ENCODE measurements at regions not wholly inside any gene's neighbourhood (a gene's known extent, or its start where the extent isn't known, plus 50 kb on each side); places are given as distances from the start of the nearest gene placed in this dataset.

DNA sequence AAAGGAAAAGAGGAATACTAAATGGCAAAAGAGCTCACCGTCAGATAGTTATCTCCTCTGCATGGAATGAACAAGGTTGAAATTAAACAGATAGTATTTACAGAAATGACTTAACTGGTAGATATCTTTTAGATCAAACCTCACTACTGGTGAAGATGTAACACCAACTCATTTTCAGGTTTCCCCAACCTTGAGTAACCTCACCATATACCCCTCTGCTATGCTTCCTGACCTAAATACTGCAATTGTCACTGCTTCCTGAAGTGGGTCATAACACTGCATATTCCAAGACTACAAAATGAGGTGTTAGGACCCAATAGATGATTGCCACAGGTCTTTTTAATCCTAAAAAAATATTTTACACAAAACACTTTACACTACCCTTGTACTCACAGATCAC is 76.3 kb upstream of the PLEKHA5 start:
- TF ChIP-seq, protein P1, sequence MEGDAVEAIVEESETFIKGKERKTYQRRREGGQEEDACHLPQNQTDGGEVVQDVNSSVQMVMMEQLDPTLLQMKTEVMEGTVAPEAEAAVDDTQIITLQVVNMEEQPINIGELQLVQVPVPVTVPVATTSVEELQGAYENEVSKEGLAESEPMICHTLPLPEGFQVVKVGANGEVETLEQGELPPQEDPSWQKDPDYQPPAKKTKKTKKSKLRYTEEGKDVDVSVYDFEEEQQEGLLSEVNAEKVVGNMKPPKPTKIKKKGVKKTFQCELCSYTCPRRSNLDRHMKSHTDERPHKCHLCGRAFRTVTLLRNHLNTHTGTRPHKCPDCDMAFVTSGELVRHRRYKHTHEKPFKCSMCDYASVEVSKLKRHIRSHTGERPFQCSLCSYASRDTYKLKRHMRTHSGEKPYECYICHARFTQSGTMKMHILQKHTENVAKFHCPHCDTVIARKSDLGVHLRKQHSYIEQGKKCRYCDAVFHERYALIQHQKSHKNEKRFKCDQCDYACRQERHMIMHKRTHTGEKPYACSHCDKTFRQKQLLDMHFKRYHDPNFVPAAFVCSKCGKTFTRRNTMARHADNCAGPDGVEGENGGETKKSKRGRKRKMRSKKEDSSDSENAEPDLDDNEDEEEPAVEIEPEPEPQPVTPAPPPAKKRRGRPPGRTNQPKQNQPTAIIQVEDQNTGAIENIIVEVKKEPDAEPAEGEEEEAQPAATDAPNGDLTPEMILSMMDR (IDR thresholded peaks at IDR 0.05; ENCODE audit: insufficient read depth, low read length): no peak
- TF ChIP-seq, protein P2, sequence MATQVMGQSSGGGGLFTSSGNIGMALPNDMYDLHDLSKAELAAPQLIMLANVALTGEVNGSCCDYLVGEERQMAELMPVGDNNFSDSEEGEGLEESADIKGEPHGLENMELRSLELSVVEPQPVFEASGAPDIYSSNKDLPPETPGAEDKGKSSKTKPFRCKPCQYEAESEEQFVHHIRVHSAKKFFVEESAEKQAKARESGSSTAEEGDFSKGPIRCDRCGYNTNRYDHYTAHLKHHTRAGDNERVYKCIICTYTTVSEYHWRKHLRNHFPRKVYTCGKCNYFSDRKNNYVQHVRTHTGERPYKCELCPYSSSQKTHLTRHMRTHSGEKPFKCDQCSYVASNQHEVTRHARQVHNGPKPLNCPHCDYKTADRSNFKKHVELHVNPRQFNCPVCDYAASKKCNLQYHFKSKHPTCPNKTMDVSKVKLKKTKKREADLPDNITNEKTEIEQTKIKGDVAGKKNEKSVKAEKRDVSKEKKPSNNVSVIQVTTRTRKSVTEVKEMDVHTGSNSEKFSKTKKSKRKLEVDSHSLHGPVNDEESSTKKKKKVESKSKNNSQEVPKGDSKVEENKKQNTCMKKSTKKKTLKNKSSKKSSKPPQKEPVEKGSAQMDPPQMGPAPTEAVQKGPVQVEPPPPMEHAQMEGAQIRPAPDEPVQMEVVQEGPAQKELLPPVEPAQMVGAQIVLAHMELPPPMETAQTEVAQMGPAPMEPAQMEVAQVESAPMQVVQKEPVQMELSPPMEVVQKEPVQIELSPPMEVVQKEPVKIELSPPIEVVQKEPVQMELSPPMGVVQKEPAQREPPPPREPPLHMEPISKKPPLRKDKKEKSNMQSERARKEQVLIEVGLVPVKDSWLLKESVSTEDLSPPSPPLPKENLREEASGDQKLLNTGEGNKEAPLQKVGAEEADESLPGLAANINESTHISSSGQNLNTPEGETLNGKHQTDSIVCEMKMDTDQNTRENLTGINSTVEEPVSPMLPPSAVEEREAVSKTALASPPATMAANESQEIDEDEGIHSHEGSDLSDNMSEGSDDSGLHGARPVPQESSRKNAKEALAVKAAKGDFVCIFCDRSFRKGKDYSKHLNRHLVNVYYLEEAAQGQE (IDR thresholded peaks at IDR 0.05; ENCODE audit: insufficient replicate concordance, low read depth): no peak

All from HL-60 (cell line).